GM23338 (cell line): ENCODE measurements at regions not wholly inside any gene's neighbourhood (a gene's known extent, or its start where the extent isn't known, plus 50 kb on each side); places are given as distances from the start of the nearest gene placed in this dataset.
A peak's percentile ranks its signal among the peaks of the same experiment; 100 is the strongest.

ENCODE experiments used
- ATAC-seq: fragments of 200-7000 bp; cut with Tn5 transposase; 3 replicates; pipeline ENCODE4 v1.9.1; 2020
- DNase-seq: peaks from one replicate; pipeline ENCODE4 v3.0.0-alpha.2; 2015; ENCODE audit warnings: low spot score
- H2AFZ ChIP-seq: fragments of 200-600 bp; sonication (generic); 2 replicates; pipeline ENCODE4 v1.8.0; 2016; ENCODE audit warnings: antibody characterized with exemption, mild to moderate bottlenecking, moderate library complexity
- H3F3A ChIP-seq: fragments of 200-600 bp; sonication (generic); replicated peaks from 2 replicates; pipeline ENCODE4 v1.8.0; 2017; ENCODE audit warnings: antibody characterized with exemption, mixed run types, low read depth
- H3K27ac ChIP-seq: fragments of 200-600 bp; sonication (generic); 2 replicates; pipeline ENCODE4 v1.6.1; 2016; ENCODE audit warnings: low read depth
- H3K27me3 ChIP-seq: fragments of 200-600 bp; sonication (generic); 2 replicates; pipeline ENCODE4 v1.8.0; 2016; ENCODE audit warnings: mild to moderate bottlenecking, mixed run types, moderate library complexity; ENCODE audit not compliant: insufficient read depth
- H3K36me3 ChIP-seq: fragments of 200-600 bp; sonication (generic); 2 replicates; pipeline ENCODE4 v1.8.0; 2016; ENCODE audit warnings: mild to moderate bottlenecking; ENCODE audit not compliant: insufficient read depth
- H3K4me1 ChIP-seq: fragments of 200-600 bp; sonication (generic); 2 replicates; pipeline ENCODE4 v1.8.0; 2016; ENCODE audit warnings: mild to moderate bottlenecking, moderate library complexity; ENCODE audit not compliant: insufficient read depth
- H3K4me2 ChIP-seq: fragments of 200-600 bp; sonication (generic); 2 replicates; pipeline ENCODE4 v1.7.1; 2017; ENCODE audit warnings: mixed run types
- H3K4me3 ChIP-seq: fragments of 200-600 bp; sonication (generic); 2 replicates; pipeline ENCODE4 v1.6.1; 2016; ENCODE audit warnings: mixed run types
- H3K79me2 ChIP-seq: fragments of 200-600 bp; sonication (generic); replicated peaks from 2 replicates; pipeline ENCODE4 v1.8.0; 2017; ENCODE audit warnings: mild to moderate bottlenecking; ENCODE audit not compliant: insufficient read depth
- H3K9me2 ChIP-seq: fragments of 200-600 bp; sonication (generic); 2 replicates; pipeline ENCODE4 v1.8.0; 2017; ENCODE audit not compliant: insufficient read depth
- H4K20me1 ChIP-seq: fragments of 200-600 bp; sonication (generic); replicated peaks from 2 replicates; pipeline ENCODE4 v1.8.0; 2017; ENCODE audit warnings: mild to moderate bottlenecking; ENCODE audit not compliant: insufficient read depth
- H3K27ac Mint-ChIP-seq: 2 replicates; pipeline ENCODE4 v1.8.0; 2020; ENCODE audit warnings: inconsistent platforms, mild to moderate bottlenecking, moderate library complexity, mixed read lengths
- H3K27me3 Mint-ChIP-seq: 3 replicates; pipeline ENCODE4 v1.8.0; 2022; ENCODE audit warnings: low read depth, mild to moderate bottlenecking, moderate library complexity, mixed read lengths, inconsistent platforms; ENCODE audit not compliant: insufficient read depth, poor library complexity
- H3K36me3 Mint-ChIP-seq: 3 replicates; pipeline ENCODE4 v1.8.0; 2021; ENCODE audit warnings: low read depth, mild to moderate bottlenecking, inconsistent platforms, moderate library complexity, mixed read lengths
- H3K4me1 Mint-ChIP-seq: 3 replicates; pipeline ENCODE4 v1.8.0; 2020; ENCODE audit warnings: mild to moderate bottlenecking, inconsistent platforms, mixed read lengths
- H3K4me3 Mint-ChIP-seq: 3 replicates; pipeline ENCODE4 v1.8.0; 2021; ENCODE audit warnings: moderate library complexity, mild to moderate bottlenecking, inconsistent platforms, mixed read lengths
- H3K9me3 Mint-ChIP-seq: 3 replicates; pipeline ENCODE4 v1.8.0; 2020; ENCODE audit warnings: moderate library complexity, mild to moderate bottlenecking, inconsistent platforms, mixed read lengths
- CREB1 ChIP-seq: fragments of 250-450 bp; sonication (Bioruptor Pico); IDR thresholded peaks from 2 replicates; pipeline ENCODE4 v1.5.0; 2020; ENCODE audit warnings: low read depth, mild to moderate bottlenecking, moderate library complexity
- EZH2 ChIP-seq: fragments of 200-600 bp; sonication (generic); IDR thresholded peaks from one replicate; pipeline ENCODE4 v1.8.0; 2017; ENCODE audit warnings: antibody characterized with exemption, mild to moderate bottlenecking, low read depth; ENCODE audit not compliant: unreplicated experiment
- EZH2phosphoT487 ChIP-seq: fragments of 200-600 bp; sonication (generic); IDR thresholded peaks from one replicate; pipeline ENCODE4 v1.8.1; 2018; ENCODE audit warnings: antibody characterized with exemption; ENCODE audit not compliant: unreplicated experiment
- JUNB ChIP-seq: IDR thresholded peaks from one replicate; pipeline ENCODE4 v1.6.1; 2016; ENCODE audit warnings: antibody characterized with exemption; ENCODE audit not compliant: unreplicated experiment
- NANOG ChIP-seq: IDR thresholded peaks from 2 replicates; pipeline ENCODE4 v1.6.1; 2016; ENCODE audit warnings: antibody characterized with exemption, borderline replicate concordance
- POLR2AphosphoS5 ChIP-seq: IDR thresholded peaks from 2 replicates; pipeline ENCODE4 v1.6.1; 2016; ENCODE audit warnings: antibody characterized with exemption, low read depth
- ZNF331 ChIP-seq: fragments of 250-450 bp; sonication (Bioruptor Pico); IDR thresholded peaks from 2 replicates; pipeline ENCODE4 v1.5.0; 2020; ENCODE audit warnings: low read depth, mild to moderate bottlenecking, moderate library complexity
- ZNF462 ChIP-seq: fragments of 250-450 bp; sonication (Bioruptor Pico); IDR thresholded peaks from 2 replicates; pipeline ENCODE4 v1.5.0; 2020; ENCODE audit warnings: mild to moderate bottlenecking, moderate library complexity
- TF ChIP-seq, protein P1 (sequence below): IDR thresholded peaks from 2 replicates; pipeline ENCODE4 v1.6.1; 2016; ENCODE audit warnings: antibody characterized with exemption

- TF ChIP-seq EZH2phosphoT487 (no peak), POLR2AphosphoS5 (no peak)
These were observed 356.3 kb upstream of the DPYD start (continued) for GRCh38 chr1:98277118-98277517.

DNA sequence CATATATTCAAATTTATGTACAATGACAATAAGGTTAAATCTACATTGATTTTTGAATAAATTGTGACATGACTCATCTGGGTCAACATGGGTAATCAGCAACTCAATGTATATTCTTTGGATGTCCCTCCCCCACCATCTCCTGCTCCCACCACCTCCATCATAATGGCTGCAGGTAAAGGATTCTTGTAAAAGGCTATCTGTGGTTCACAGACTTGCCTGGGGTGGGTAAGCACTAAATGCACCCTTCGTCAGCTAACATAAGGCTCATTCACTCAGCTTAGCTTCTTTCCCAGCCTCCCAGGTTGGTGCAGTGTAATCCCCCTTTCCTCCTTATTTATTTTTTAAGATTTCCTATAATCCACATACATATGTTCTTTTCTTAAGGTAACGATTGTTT is 355.7 kb upstream of the DPYD start:
- Mint-ChIP-seq H3K27me3 (peaks cover 3% of the 10 kb centered on the region), H3K4me3 (no peak overlapping the region), H3K27ac (peak overlapping the region; percentile 65; the same call in 1 of the 2 replicates), H3K4me1 (peaks cover 34% of the 10 kb centered on the region), H3K36me3 (no peaks in the 10 kb centered on the region), H3K9me3 (peaks cover 7% of the 10 kb centered on the region)
- peak; percentile 65 for ATAC-seq
- peak; percentile 13 for DNase-seq
- Histone ChIP-seq H2AFZ (no peak overlapping the region), H3K27me3 (no peaks in the 10 kb centered on the region), H3K36me3 (no peaks in the 10 kb centered on the region), H3K4me1 (peaks cover 22% of the 10 kb centered on the region), H4K20me1 (no peaks in the 10 kb centered on the region), H3F3A (no peaks in the 10 kb centered on the region), H3K79me2 (no peaks in the 10 kb centered on the region), H3K9me2 (no peaks in the 10 kb centered on the region), H3K27ac (no peak overlapping the region), H3K4me2 (peak overlapping the region; percentile 19; the same call in 1 of the 2 replicates), H3K4me3 (no peak overlapping the region)
- no peak for TF ChIP-seq EZH2phosphoT487
- TF ChIP-seq JUNB, result no peak
- TF ChIP-seq, protein P1, sequence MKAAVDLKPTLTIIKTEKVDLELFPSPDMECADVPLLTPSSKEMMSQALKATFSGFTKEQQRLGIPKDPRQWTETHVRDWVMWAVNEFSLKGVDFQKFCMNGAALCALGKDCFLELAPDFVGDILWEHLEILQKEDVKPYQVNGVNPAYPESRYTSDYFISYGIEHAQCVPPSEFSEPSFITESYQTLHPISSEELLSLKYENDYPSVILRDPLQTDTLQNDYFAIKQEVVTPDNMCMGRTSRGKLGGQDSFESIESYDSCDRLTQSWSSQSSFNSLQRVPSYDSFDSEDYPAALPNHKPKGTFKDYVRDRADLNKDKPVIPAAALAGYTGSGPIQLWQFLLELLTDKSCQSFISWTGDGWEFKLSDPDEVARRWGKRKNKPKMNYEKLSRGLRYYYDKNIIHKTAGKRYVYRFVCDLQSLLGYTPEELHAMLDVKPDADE, result no peak
- no peak for TF ChIP-seq POLR2AphosphoS5
- no peak for TF ChIP-seq ZNF331

- no peak for DNase-seq
- H3K79me2 ChIP-seq, result no peaks in the 10 kb centered on the region
- no peaks in the 10 kb centered on the region for H3K4me1 Mint-ChIP-seq
- H3K4me3 Mint-ChIP-seq, result no peak overlapping the region
- H4K20me1 ChIP-seq, result no peaks in the 10 kb centered on the region
- no peak overlapping the region for H3K4me3 ChIP-seq
- peaks cover 5% of the 10 kb centered on the region; the same call in 2 of the 3 replicates for H3K9me3 Mint-ChIP-seq
- H3K4me2 ChIP-seq, result no peak overlapping the region
- no peak overlapping the region for H3K27ac Mint-ChIP-seq
- H3K36me3 Mint-ChIP-seq, result no peaks in the 10 kb centered on the region
- H3K9me2 ChIP-seq, result no peaks in the 10 kb centered on the region
- H3K27ac ChIP-seq, result no peak overlapping the region
- H3K27me3 ChIP-seq, result no peaks in the 10 kb centered on the region
- no peaks in the 10 kb centered on the region for H3K27me3 Mint-ChIP-seq
- H3K4me1 ChIP-seq, result no peaks in the 10 kb centered on the region
- no peak overlapping the region for H2AFZ ChIP-seq
- ATAC-seq, result no peak
- H3K36me3 ChIP-seq, result no peaks in the 10 kb centered on the region
- H3F3A ChIP-seq, result no peaks in the 10 kb centered on the region
- TF ChIP-seq POLR2AphosphoS5 (no peak), ZNF462 (CRISPR knock-in tag) (no peak), NANOG (no peak), EZH2 (no peak), JUNB (no peak), EZH2phosphoT487 (no peak), CREB1 (CRISPR knock-in tag) (no peak)
- TF ChIP-seq, protein P1, result no peak
These were observed 347.5 kb upstream of the DPYD start for GRCh38 chr1:98268316-98268715.
